GM20000 (cell line): ENCODE measurements at regions not wholly inside any gene's neighbourhood (a gene's known extent, or its start where the extent isn't known, plus 50 kb on each side); places are given as distances from the start of the nearest gene placed in this dataset.

Experiments
- DNase-seq: peaks from one replicate; pipeline ENCODE4 v3.0.0; 2012; ENCODE audit warnings: low spot score
- TF ChIP-seq, protein P1 (sequence below): IDR thresholded peaks from 2 replicates; pipeline ENCODE4 v1.5.1; 2012; ENCODE audit warnings: mild to moderate bottlenecking, control low read depth; ENCODE audit errors: extremely low read depth, missing control alignments

DNA sequence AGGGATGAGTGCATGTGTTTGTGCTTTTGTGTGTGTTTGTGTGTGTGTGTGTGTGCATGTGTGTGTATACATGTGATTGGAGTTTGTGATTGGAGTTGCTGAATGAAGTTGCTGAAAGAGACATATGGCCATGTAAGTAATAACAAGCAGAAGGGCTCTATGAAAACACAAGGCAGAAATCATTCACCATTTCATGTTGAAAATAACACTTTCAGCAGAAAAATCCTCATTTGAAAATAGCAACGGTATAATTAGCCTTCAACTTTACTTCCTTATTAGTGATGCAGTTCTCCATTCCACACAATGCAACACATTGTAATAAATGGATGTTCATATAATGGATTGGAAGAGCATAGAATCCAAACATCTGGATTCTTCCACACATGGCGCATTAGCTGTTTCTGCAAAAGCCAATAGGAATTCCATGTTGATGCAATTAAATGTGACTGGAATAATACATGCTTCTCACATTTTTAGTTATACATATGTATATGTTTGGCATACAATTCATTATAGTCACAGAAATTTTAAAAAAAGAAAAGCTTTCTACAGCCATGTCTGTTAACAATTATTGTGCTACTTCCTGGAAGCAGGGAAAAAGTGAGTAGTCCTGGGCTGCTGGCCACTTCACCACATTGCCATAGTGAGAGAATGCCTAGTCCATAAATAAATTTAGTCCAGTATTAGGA is 538.0 kb downstream of the LTN1 start:
- no peak for DNase-seq
- TF ChIP-seq, protein P1, sequence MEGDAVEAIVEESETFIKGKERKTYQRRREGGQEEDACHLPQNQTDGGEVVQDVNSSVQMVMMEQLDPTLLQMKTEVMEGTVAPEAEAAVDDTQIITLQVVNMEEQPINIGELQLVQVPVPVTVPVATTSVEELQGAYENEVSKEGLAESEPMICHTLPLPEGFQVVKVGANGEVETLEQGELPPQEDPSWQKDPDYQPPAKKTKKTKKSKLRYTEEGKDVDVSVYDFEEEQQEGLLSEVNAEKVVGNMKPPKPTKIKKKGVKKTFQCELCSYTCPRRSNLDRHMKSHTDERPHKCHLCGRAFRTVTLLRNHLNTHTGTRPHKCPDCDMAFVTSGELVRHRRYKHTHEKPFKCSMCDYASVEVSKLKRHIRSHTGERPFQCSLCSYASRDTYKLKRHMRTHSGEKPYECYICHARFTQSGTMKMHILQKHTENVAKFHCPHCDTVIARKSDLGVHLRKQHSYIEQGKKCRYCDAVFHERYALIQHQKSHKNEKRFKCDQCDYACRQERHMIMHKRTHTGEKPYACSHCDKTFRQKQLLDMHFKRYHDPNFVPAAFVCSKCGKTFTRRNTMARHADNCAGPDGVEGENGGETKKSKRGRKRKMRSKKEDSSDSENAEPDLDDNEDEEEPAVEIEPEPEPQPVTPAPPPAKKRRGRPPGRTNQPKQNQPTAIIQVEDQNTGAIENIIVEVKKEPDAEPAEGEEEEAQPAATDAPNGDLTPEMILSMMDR = no peak

DNA sequence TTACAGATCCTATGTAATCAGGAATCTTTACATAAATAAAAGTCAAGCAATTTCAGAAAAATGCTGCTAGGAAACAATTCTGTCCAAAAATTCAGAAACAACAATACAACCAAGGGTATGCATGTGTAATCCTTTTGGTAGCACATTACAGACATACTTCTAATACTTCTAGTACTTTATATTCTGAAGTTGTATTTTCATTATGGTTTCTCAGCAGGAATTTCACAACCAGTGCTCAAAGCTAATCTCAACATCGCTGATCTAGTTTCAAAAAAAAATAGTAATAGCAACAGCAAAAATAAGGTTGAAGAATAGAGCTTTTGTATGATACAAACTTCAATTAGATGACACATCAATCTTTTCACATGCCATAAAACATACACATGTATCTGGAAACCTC is 545.2 kb downstream of the LTN1 start:
- TF ChIP-seq, protein P1 = no peak
- DNase-seq = no peak

- no peak for DNase-seq
- TF ChIP-seq, protein P1 = no peak
Measured at GRCh38 chr21:28445141-28445830, 547.4 kb downstream of the LTN1 start.

GRCh38 chr21:28444557-28444956 is 548.1 kb downstream of the LTN1 start:
- DNase-seq = no peak
- TF ChIP-seq, protein P1 = no peak

GRCh38 chr21:28444111-28444510 is 548.6 kb downstream of the LTN1 start:
- no peak for DNase-seq
- TF ChIP-seq, protein P1 = no peak

- DNase-seq = no peak
- TF ChIP-seq, protein P1 = no peak
Measured at GRCh38 chr21:28442624-28443023, 550.1 kb downstream of the LTN1 start.

GRCh38 chr21:28442085-28442484 is 550.6 kb downstream of the LTN1 start:
- no peak for DNase-seq
- TF ChIP-seq, protein P1 = no peak
